ENCODE measurements at regions not wholly inside any gene's neighbourhood (a gene's known extent, or its start where the extent isn't known, plus 50 kb on each side); places are given as distances from the start of the nearest gene placed in this dataset.

- no peak for DNase-seq
These were observed 241.6 kb downstream of the SYK start for GRCh38 chr9:91043056-91043810.

GRCh38 chr9:91043811-91044175 is 242.2 kb downstream of the SYK start:
- no peak for DNase-seq

- DNase-seq: no peak
These were observed 242.7 kb downstream of the SYK start for GRCh38 chr9:91044354-91044753.

- DNase-seq: no peak
These were observed 243.4 kb downstream of the SYK start for GRCh38 chr9:91045041-91045440.

- no peak for DNase-seq
These were observed 245.9 kb downstream of the SYK start for GRCh38 chr9:91047529-91047928.

GRCh38 chr9:91047993-91048607 is 246.5 kb downstream of the SYK start:
- no peak for DNase-seq

GRCh38 chr9:91048749-91049148 is 247.1 kb downstream of the SYK start:
- DNase-seq: no peak

GRCh38 chr9:91053824-91054223 is 252.2 kb downstream of the SYK start:
- DNase-seq: no peak

- DNase-seq: no peak
These were observed 254.2 kb downstream of the SYK start for GRCh38 chr9:91055845-91056244.

GRCh38 chr9:91056486-91056885 is 254.9 kb downstream of the SYK start:
- no peak for DNase-seq

- no peak for DNase-seq
These were observed 255.3 kb downstream of the SYK start for GRCh38 chr9:91056917-91057316.

GRCh38 chr9:91059713-91060112 is 258.1 kb downstream of the SYK start:
- DNase-seq: no peak

- peak; percentile 34 for DNase-seq
These were observed 259.1 kb downstream of the SYK start for GRCh38 chr9:91060520-91061343.

- peak; percentile 81 for DNase-seq
These were observed 259.9 kb downstream of the SYK start for GRCh38 chr9:91061506-91061905.

GRCh38 chr9:91062281-91062680 is 260.7 kb downstream of the SYK start:
- no peak for DNase-seq

GRCh38 chr9:91063471-91063870 is 261.9 kb downstream of the SYK start:
- no peak for DNase-seq

- no peak for DNase-seq
These were observed 263.8 kb downstream of the SYK start for GRCh38 chr9:91065231-91066041.

GRCh38 chr9:91066042-91066415 is 264.4 kb downstream of the SYK start:
- no peak for DNase-seq

GRCh38 chr9:91066856-91067255 is 265.2 kb downstream of the SYK start:
- no peak for DNase-seq

- DNase-seq: no peak
These were observed 265.8 kb downstream of the SYK start for GRCh38 chr9:91067306-91067860.

GRCh38 chr9:91071184-91071990 is 269.8 kb downstream of the SYK start:
- DNase-seq: no peak

Data from MV-4-11 (cell line).